Kidney epithelial cell (primary cell): ENCODE measurements at regions not wholly inside any gene's neighbourhood (a gene's known extent, or its start where the extent isn't known, plus 50 kb on each side); places are given as distances from the start of the nearest gene placed in this dataset.
A peak's percentile ranks its signal among the peaks of the same experiment; 100 is the strongest.

Experiments
- DNase-seq: peaks from one replicate; pipeline ENCODE4 v3.0.0-alpha.2; 2010; ENCODE audit warnings: low read depth
- H3K27me3 ChIP-seq: 2 replicates; pipeline ENCODE4 v1.6.0; 2011; ENCODE audit warnings: low read length; ENCODE audit not compliant: control insufficient read depth, insufficient read depth
- H3K36me3 ChIP-seq: 2 replicates; pipeline ENCODE4 v1.5.1; 2011; ENCODE audit warnings: low read length; ENCODE audit not compliant: control insufficient read depth, insufficient read depth
- H3K4me3 ChIP-seq: 2 replicates; pipeline ENCODE4 v1.5.1; 2011; ENCODE audit warnings: low read depth, mild to moderate bottlenecking, control low read depth, low read length
- TF ChIP-seq, protein P1 (sequence below): IDR thresholded peaks from 2 replicates; pipeline ENCODE4 v1.5.1; 2011; ENCODE audit warnings: mild to moderate bottlenecking, moderate library complexity, low read length, control low read depth, inconsistent platforms; ENCODE audit not compliant: insufficient read depth, poor library complexity, severe bottlenecking

DNA sequence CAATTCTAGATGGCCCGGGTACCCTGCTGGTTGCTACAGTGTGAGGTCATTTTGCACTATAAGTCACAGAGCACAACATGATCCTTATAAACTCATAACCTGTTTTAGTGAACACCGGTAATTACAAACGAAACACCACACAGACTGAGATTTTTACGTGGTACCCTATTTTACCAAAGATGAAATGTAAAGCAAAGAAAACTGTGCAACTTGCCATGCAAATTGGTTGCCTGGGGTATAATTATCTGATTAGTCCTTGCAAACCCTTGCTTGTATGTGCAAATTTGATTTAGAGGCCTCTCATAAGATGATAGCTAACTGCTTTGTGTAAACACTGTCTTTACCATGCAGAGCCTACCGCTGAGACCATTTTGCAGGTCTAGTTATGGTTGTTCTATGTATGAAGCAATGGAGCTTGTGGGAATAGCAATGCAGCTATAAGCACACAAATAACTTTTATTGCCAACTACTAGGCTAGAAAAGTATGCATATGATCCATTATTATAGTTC is 372.1 kb upstream of the FAR2 start:
- no peak for DNase-seq
- Histone ChIP-seq H3K4me3 (no peak overlapping the region), H3K27me3 (no peaks in the 10 kb centered on the region), H3K36me3 (no peaks in the 10 kb centered on the region)
- TF ChIP-seq, protein P1, sequence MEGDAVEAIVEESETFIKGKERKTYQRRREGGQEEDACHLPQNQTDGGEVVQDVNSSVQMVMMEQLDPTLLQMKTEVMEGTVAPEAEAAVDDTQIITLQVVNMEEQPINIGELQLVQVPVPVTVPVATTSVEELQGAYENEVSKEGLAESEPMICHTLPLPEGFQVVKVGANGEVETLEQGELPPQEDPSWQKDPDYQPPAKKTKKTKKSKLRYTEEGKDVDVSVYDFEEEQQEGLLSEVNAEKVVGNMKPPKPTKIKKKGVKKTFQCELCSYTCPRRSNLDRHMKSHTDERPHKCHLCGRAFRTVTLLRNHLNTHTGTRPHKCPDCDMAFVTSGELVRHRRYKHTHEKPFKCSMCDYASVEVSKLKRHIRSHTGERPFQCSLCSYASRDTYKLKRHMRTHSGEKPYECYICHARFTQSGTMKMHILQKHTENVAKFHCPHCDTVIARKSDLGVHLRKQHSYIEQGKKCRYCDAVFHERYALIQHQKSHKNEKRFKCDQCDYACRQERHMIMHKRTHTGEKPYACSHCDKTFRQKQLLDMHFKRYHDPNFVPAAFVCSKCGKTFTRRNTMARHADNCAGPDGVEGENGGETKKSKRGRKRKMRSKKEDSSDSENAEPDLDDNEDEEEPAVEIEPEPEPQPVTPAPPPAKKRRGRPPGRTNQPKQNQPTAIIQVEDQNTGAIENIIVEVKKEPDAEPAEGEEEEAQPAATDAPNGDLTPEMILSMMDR = no peak

DNA sequence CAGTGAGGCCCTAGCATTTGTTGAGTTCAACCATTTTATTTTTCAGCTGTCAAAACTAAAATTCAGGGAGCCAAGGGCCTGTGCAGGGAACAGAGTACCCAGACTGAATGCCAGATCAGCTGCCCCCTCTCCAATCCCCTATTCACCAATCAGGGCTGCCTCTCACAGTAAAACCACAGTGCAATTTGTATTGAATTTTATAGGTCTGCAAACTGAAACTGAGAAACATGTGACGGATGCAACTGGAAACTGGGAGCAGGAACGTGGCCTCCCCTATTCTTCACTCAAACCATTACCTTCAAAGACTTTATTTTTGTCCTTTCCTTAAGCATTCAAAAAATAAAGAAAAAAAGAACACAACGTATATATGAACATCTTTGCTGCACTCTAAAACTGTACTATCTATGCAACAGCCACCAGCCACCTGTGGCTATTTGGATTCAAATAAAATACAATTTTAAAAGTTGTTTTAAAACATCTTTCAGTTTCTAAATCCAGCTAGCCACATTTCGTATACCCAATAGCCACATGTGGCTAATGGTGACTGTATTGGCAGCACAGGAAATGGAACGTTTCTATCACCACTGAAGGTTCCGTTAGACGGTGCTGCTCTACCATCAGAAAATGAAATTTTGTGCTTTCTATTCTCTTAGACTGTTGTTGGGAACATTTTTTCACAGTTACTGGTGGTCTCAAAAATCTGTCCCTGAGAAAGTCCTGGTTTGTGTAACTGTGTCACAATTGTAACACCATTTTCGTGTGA is 371.3 kb upstream of the FAR2 start:
- TF ChIP-seq, protein P1 = no peak
- H3K36me3 ChIP-seq = no peaks in the 10 kb centered on the region
- no peaks in the 10 kb centered on the region for H3K27me3 ChIP-seq
- no peak for DNase-seq
- no peak overlapping the region for H3K4me3 ChIP-seq

DNA sequence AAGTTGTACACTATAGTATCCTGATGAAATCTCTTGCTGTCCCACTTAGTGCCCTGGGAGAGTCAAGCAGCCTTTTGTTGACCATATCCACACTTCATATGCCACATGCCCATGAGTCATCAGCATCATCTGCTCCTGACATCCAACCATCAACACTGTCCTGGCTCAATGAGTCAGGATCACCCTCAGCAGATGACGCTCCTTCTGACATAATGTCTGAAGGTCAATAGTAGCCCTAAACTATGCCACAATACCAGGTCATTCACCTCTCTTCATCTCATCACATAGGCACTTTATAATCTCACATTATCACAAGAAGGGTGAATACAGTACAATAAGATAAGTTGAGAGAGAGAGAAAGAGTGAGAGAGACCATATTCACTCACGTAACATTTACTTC is 369.0 kb upstream of the FAR2 start:
- no peaks in the 10 kb centered on the region for H3K36me3 ChIP-seq
- DNase-seq = peak; percentile 65
- no peak overlapping the region for H3K4me3 ChIP-seq
- no peaks in the 10 kb centered on the region for H3K27me3 ChIP-seq
- TF ChIP-seq, protein P1 = no peak

DNA sequence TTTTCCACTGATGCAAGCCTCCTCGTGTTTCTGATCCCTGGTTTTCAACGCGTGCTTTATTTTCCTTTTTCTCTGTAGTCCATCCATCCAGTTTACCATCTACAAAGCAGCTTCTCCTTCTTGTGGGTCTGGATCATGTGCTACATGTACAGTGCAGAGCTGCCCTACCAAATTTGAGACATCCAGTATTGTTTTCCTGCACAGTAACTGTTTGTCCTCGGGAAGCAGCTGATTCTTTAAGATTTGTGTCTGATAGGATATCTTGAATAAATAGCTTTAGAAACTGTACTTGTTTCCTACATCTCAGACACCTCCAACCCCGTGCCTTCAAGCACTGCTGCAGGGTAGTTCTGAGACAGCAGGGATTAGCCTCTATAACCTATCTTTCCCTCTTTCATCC is 368.1 kb upstream of the FAR2 start:
- no peaks in the 10 kb centered on the region for H3K27me3 ChIP-seq
- H3K36me3 ChIP-seq = no peaks in the 10 kb centered on the region
- TF ChIP-seq, protein P1 = no peak
- DNase-seq = no peak
- H3K4me3 ChIP-seq = no peak overlapping the region

- DNase-seq = no peak
- Histone ChIP-seq H3K4me3 (no peak overlapping the region), H3K36me3 (no peaks in the 10 kb centered on the region), H3K27me3 (no peaks in the 10 kb centered on the region)
- TF ChIP-seq, protein P1 = no peak
These were observed 367.1 kb upstream of the FAR2 start for GRCh38 chr12:28781671-28782652.
